Esophagus muscularis mucosa (tissue), 4 donors: ENCODE measurements at regions not wholly inside any gene's neighbourhood (a gene's known extent, or its start where the extent isn't known, plus 50 kb on each side); places are given as distances from the start of the nearest gene placed in this dataset.

Source experiments
- DNase-seq: peaks from one replicate; pipeline ENCODE4 v3.0.0-alpha.2; 2017; ENCODE audit errors: extremely low spot score
- H3K27ac ChIP-seq, 4 donors: fragments of 200-600 bp; sonication (generic); replicated peaks in 1 of 4; 1 replicate in 3 of 4; 2 replicates in 1 of 4; pipeline ENCODE4 v1.5.1; 2016 to 2019; ENCODE audit warnings: mild to moderate bottlenecking in 1 of 4
- H3K27me3 ChIP-seq, 4 donors: fragments of 200-600 bp; sonication (generic); one replicate each; pipeline versions ENCODE4 v1.5.1 to v1.6.0; 2016 to 2019
- H3K36me3 ChIP-seq, 4 donors: fragments of 200-600 bp; sonication (generic); one replicate each; pipeline ENCODE4 v1.5.1; 2016 to 2019
- H3K4me1 ChIP-seq, 4 donors: fragments of 200-600 bp; sonication (generic); one replicate each; pipeline ENCODE4 v1.5.1; 2016 to 2019
- H3K4me3 ChIP-seq, 4 donors: fragments of 200-600 bp; sonication (generic); 1 replicate in 2 of 4; 2 replicates in 2 of 4; pipeline ENCODE4 v1.5.1; 2016 to 2019; ENCODE audit warnings: mild to moderate bottlenecking in 4 of 4, moderate library complexity in 1 of 4
- H3K9me3 ChIP-seq, 4 donors: fragments of 200-600 bp; sonication (generic); 1 replicate in 3 of 4; 2 replicates in 1 of 4; pipeline ENCODE4 v1.5.1; 2016 to 2019
- EP300 ChIP-seq: sonication (generic); formaldehyde crosslinking; IDR thresholded peaks from one replicate; pipeline ENCODE4 v1.6.1; 2017; ENCODE audit warnings: antibody characterized with exemption
- POLR2A ChIP-seq: fragments of 450-650 bp; IDR thresholded peaks from one replicate; pipeline ENCODE4 v1.6.1; 2017; ENCODE audit warnings: antibody characterized with exemption, moderate library complexity, mild to moderate bottlenecking, low read depth
- POLR2AphosphoS5 ChIP-seq, 2 donors: sonication (generic); formaldehyde crosslinking; IDR thresholded peaks; one replicate each; pipeline ENCODE4 v1.6.1; 2017; ENCODE audit warnings: antibody characterized with exemption in 2 of 2
- WGBS: methylation state at CpG from one replicate; pipeline ENCODE4 v1.1.5; 2018; 5-methylcytosine and 5-hydroxymethylcytosine counted together
- intact Hi-C: fragments of 100-400 bp; cut with DNase I; formaldehyde crosslinking; loops from one replicate; pipeline ENCODE4 v1.15.1; 2023
- TF ChIP-seq, protein P1 (sequence below), 3 experiments: fragments of 200-600 bp in 2 of 3; fragments of 450-650 bp in 1 of 3; sonication (generic) in 2 of 3; IDR thresholded peaks; one replicate each; pipeline ENCODE4 v1.5.1; 2017 to 2019; ENCODE audit warnings: antibody characterized with exemption in 3 of 3, mild to moderate bottlenecking in 2 of 3, moderate library complexity in 1 of 3

DNA sequence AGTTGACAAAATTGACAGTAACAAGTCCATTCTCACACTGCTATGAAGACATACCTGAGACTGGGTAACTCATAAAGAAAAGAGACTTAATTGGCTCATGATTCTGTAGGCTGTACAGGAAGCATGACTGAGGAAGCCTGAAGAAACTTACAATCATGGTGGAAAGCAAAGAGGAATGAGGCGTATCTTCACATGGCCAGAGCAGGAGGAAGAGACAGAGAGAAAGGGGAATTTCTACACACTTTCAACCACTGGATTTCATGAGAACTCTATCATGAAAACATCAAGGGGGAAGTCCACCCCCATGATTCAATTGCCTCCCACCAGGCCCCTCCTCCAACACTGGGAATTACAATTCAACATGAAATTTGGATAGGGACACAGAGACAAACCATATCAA is 758.4 kb upstream of the SLITRK1 start:
- no peak for DNase-seq
- Histone ChIP-seq H3K27me3 (no peaks in the 10 kb centered on the region), H3K36me3 (no peaks in the 10 kb centered on the region), H3K4me3 (no peak overlapping the region), H3K9me3 (peaks cover 0 to 9% (median 0%) of the 10 kb centered on the region in 4 donors), H3K27ac (no peak overlapping the region), H3K4me1 (peaks cover 0 to 7% (median 4%) of the 10 kb centered on the region in 4 donors)
- intact Hi-C loops: no loop called here
- TF ChIP-seq POLR2AphosphoS5 (IDR thresholded peaks at IDR 0.05): no peak
- TF ChIP-seq, protein P1, sequence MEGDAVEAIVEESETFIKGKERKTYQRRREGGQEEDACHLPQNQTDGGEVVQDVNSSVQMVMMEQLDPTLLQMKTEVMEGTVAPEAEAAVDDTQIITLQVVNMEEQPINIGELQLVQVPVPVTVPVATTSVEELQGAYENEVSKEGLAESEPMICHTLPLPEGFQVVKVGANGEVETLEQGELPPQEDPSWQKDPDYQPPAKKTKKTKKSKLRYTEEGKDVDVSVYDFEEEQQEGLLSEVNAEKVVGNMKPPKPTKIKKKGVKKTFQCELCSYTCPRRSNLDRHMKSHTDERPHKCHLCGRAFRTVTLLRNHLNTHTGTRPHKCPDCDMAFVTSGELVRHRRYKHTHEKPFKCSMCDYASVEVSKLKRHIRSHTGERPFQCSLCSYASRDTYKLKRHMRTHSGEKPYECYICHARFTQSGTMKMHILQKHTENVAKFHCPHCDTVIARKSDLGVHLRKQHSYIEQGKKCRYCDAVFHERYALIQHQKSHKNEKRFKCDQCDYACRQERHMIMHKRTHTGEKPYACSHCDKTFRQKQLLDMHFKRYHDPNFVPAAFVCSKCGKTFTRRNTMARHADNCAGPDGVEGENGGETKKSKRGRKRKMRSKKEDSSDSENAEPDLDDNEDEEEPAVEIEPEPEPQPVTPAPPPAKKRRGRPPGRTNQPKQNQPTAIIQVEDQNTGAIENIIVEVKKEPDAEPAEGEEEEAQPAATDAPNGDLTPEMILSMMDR (IDR thresholded peaks at IDR 0.05): no peak
- TF ChIP-seq POLR2A: no peak
- no peak for TF ChIP-seq EP300
- 0% methylated on average over 1 of the region's 1 CpG for WGBS

DNA sequence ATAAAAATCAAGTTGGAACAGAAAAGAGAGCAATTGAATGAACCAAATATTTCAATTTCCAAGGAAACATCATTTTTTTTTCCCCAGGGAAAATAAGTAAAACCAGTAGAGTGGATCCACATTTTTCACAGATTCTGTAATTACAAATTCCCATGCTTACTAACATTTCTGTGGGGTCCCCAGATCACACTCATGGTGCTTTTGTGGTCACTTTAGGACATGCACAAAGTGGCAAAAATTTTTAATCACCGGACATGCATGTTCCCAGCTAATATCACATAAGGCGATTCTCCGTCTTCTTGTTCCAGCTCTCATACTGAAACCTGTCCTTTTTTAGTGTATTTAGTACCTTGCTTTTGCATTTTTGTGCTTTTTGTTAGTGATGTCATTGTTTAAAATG is 748.2 kb upstream of the SLITRK1 start:
- TF ChIP-seq POLR2A: no peak
- TF ChIP-seq, protein P1 (IDR thresholded peaks at IDR 0.05): no peak
- TF ChIP-seq POLR2AphosphoS5 (IDR thresholded peaks at IDR 0.05): no peak
- TF ChIP-seq EP300: no peak
- Histone ChIP-seq H3K27me3 (no peaks in the 10 kb centered on the region), H3K4me3 (no peak overlapping the region), H3K4me1 (no peaks in the 10 kb centered on the region), H3K36me3 (no peaks in the 10 kb centered on the region), H3K27ac (no peak overlapping the region), H3K9me3 (no peaks in the 10 kb centered on the region)
- WGBS: 94% methylated on average over 3 of the region's 3 CpGs
- intact Hi-C loops: no loop called here
- no peak for DNase-seq

GRCh38 chr13:84616864-84617263 is 734.6 kb upstream of the SLITRK1 start:
- H3K4me3 ChIP-seq: no peak overlapping the region
- no peaks in the 10 kb centered on the region for H3K9me3 ChIP-seq
- H3K36me3 ChIP-seq: no peaks in the 10 kb centered on the region
- TF ChIP-seq POLR2A (no peak), POLR2AphosphoS5 (IDR thresholded peaks at IDR 0.05) (no peak), EP300 (no peak)
- TF ChIP-seq, protein P1 (IDR thresholded peaks at IDR 0.05): no peak
- H3K27me3 ChIP-seq: no peaks in the 10 kb centered on the region
- no peaks in the 10 kb centered on the region for H3K4me1 ChIP-seq
- intact Hi-C loops: no loop called here
- H3K27ac ChIP-seq: no peak overlapping the region
- DNase-seq: no peak

- H3K27me3 ChIP-seq: no peaks in the 10 kb centered on the region
- DNase-seq: no peak
- H3K36me3 ChIP-seq: no peaks in the 10 kb centered on the region
- TF ChIP-seq EP300: no peak
- TF ChIP-seq POLR2A: no peak
- TF ChIP-seq POLR2AphosphoS5 (IDR thresholded peaks at IDR 0.05): no peak
- TF ChIP-seq, protein P1 (IDR thresholded peaks at IDR 0.05): no peak
- peaks cover 0 to 12% (median 8%) of the 10 kb centered on the region in 4 donors for H3K4me1 ChIP-seq
- H3K4me3 ChIP-seq: no peak overlapping the region
- intact Hi-C loops: no loop called here
- H3K9me3 ChIP-seq: no peaks in the 10 kb centered on the region
- WGBS: 89% methylated on average over 1 of the region's 1 CpG
- no peak overlapping the region for H3K27ac ChIP-seq
These were observed 727.4 kb upstream of the SLITRK1 start for GRCh38 chr13:84609716-84610115.

DNA sequence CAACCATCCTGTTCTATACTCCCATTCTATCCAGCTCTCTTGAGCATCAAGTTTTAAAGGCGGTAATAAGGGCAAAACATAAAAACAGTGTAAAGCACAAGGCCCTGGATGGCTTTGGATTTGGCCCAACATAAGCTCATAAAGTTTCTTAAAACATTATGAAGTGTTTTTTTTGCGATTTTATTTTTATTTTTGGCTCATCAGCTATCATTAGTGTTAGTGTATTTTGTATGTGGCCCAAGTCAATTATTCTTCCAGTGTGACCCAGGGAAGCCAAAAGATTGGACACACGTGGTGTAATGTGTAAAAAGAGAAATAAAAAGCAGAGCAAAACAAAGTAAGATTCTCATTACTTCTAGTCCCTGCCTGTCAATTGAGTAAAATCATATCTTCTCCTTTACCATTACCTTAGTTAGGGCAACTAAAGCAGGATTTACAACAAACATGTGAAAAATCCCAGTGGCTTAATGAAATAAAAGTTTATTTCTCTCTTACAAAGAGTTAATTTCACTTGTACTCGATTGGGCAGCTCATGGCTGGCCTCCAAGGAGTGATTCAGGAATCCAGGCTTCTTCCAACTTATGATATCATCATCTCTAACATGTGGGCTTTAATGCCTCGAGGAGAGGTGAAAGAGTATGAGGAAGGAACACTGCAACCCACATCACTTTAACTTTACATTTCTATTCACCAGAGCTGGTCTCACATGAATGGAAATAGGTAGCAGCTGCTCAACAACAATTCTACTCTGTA is 725.2 kb upstream of the SLITRK1 start:
- H3K9me3 ChIP-seq: no peaks in the 10 kb centered on the region
- 28% methylated on average over 5 of the region's 5 CpGs for WGBS
- DNase-seq: no peak
- intact Hi-C loops: no loop called here
- peaks cover 0 to 12% (median 8%) of the 10 kb centered on the region in 4 donors for H3K4me1 ChIP-seq
- H3K27me3 ChIP-seq: no peaks in the 10 kb centered on the region
- no peak overlapping the region for H3K4me3 ChIP-seq
- H3K27ac ChIP-seq: no peak overlapping the region
- no peak for TF ChIP-seq POLR2A
- TF ChIP-seq, protein P1 (IDR thresholded peaks at IDR 0.05): no peak
- no peak for TF ChIP-seq POLR2AphosphoS5 (IDR thresholded peaks at IDR 0.05)
- TF ChIP-seq EP300: no peak
- no peaks in the 10 kb centered on the region for H3K36me3 ChIP-seq
